ENCODE measurements at regions not wholly inside any gene's neighbourhood (a gene's known extent, or its start where the extent isn't known, plus 50 kb on each side); places are given as distances from the start of the nearest gene placed in this dataset.

GRCh38 chr17:30600060-30600829 is 123.0 kb downstream of the GOSR1 start:
- TF ChIP-seq TARDBP (IDR thresholded peaks at IDR 0.05) (no peak), PKNOX1 (IDR thresholded peaks at IDR 0.05) (no peak), FOXM1 (IDR thresholded peaks at IDR 0.05; ENCODE audit: borderline replicate concordance) (no peak), ARNT (IDR thresholded peaks at IDR 0.05) (no peak), SUZ12 (IDR thresholded peaks at IDR 0.05) (no peak), FOXK2 (IDR thresholded peaks at IDR 0.05) (no peak), SP1 (IDR thresholded peaks at IDR 0.05) (no peak), FOXA1 (IDR thresholded peaks at IDR 0.05) (no peak), NFRKB (IDR thresholded peaks at IDR 0.05) (no peak), BHLHE40 (IDR thresholded peaks at IDR 0.05; ENCODE audit: borderline replicate concordance) (no peak), ELF4 (IDR thresholded peaks at IDR 0.05) (no peak), ZNF384 (IDR thresholded peaks at IDR 0.05) (no peak), HDGF (IDR thresholded peaks at IDR 0.05; ENCODE audit: borderline replicate concordance) (no peak)
